ENCODE measurements at regions not wholly inside any gene's neighbourhood (a gene's known extent, or its start where the extent isn't known, plus 50 kb on each side); places are given as distances from the start of the nearest gene placed in this dataset.

- H4K20me1 ChIP-seq (ENCODE audit: low read depth, low read length): no peaks in the 10 kb centered on the region
- no peaks in the 10 kb centered on the region for H3K36me3 ChIP-seq (ENCODE audit: low read length)
- H3K4me2 ChIP-seq (ENCODE audit: low read depth, low read length, poor library complexity, severe bottlenecking): no peak overlapping the region
- H3K9me3 ChIP-seq (ENCODE audit: insufficient read depth, low read length): no peaks in the 10 kb centered on the region
- no peaks in the 10 kb centered on the region for H3K9me2 ChIP-seq (replicated peaks; ENCODE audit: insufficient read depth, low read length)
- H3K27ac ChIP-seq (ENCODE audit: low read depth, low read length): no peak overlapping the region
- no peak overlapping the region for H2AFZ ChIP-seq (ENCODE audit: low read depth, low read length, severe bottlenecking)
- H3K27me3 ChIP-seq (ENCODE audit: low read length): 0 out of 2 replicates have a peak, but pooled peaks cover 3% of the 10 kb centered on the region
- H3K9ac ChIP-seq (ENCODE audit: low read length): no peak overlapping the region
- H3K4me3 ChIP-seq (ENCODE audit: insufficient read depth, low read length, poor library complexity, severe bottlenecking): no peak overlapping the region
- TF ChIP-seq EZH2phosphoT487 (conservative IDR thresholded peaks at IDR 0.05; ENCODE audit: low read length): no peak
- TF ChIP-seq, protein P1, sequence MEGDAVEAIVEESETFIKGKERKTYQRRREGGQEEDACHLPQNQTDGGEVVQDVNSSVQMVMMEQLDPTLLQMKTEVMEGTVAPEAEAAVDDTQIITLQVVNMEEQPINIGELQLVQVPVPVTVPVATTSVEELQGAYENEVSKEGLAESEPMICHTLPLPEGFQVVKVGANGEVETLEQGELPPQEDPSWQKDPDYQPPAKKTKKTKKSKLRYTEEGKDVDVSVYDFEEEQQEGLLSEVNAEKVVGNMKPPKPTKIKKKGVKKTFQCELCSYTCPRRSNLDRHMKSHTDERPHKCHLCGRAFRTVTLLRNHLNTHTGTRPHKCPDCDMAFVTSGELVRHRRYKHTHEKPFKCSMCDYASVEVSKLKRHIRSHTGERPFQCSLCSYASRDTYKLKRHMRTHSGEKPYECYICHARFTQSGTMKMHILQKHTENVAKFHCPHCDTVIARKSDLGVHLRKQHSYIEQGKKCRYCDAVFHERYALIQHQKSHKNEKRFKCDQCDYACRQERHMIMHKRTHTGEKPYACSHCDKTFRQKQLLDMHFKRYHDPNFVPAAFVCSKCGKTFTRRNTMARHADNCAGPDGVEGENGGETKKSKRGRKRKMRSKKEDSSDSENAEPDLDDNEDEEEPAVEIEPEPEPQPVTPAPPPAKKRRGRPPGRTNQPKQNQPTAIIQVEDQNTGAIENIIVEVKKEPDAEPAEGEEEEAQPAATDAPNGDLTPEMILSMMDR (IDR thresholded peaks at IDR 0.05; ENCODE audit: insufficient read depth, low read length, poor library complexity, severe bottlenecking): no peak
- H3K79me2 ChIP-seq (ENCODE audit: insufficient read depth, low read length): no peaks in the 10 kb centered on the region
- no peaks in the 10 kb centered on the region for H3F3A ChIP-seq (ENCODE audit: insufficient read depth)
Measured at GRCh38 chr9:89766991-89767390, 162.2 kb downstream of the GADD45G start.

DNA sequence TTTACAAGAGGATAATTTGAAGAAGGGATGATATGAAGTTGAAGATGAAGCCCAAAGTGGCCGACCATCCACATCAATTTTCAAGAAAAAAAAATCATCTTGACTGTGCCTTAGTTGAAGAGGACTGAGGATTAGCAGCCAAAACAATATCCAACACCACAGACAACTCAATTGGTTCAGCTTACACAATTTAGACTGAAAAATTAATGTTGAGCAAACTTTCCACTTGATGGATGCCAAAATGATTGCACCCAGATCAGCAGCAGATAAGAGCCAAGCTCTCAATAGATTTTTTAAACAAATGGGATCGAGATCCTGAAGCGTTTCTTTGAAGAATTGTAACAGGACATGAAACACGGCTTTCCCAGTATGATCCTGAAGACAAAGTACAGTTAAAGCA is 163.2 kb downstream of the GADD45G start:
- Histone ChIP-seq H3K27ac (ENCODE audit: low read depth, low read length) (no peak overlapping the region), H3K4me2 (ENCODE audit: low read depth, low read length, poor library complexity, severe bottlenecking) (no peak overlapping the region), H3K79me2 (ENCODE audit: insufficient read depth, low read length) (no peaks in the 10 kb centered on the region), H3K27me3 (ENCODE audit: low read length) (0 out of 2 replicates have a peak, but pooled peaks cover 3% of the 10 kb centered on the region), H3F3A (ENCODE audit: insufficient read depth) (no peaks in the 10 kb centered on the region), H3K36me3 (ENCODE audit: low read length) (no peaks in the 10 kb centered on the region), H3K9ac (ENCODE audit: low read length) (no peak overlapping the region), H3K9me2 (replicated peaks; ENCODE audit: insufficient read depth, low read length) (no peaks in the 10 kb centered on the region), H4K20me1 (ENCODE audit: low read depth, low read length) (no peaks in the 10 kb centered on the region), H3K9me3 (ENCODE audit: insufficient read depth, low read length) (no peaks in the 10 kb centered on the region), H2AFZ (ENCODE audit: low read depth, low read length, severe bottlenecking) (no peak overlapping the region), H3K4me3 (ENCODE audit: insufficient read depth, low read length, poor library complexity, severe bottlenecking) (no peak overlapping the region)
- TF ChIP-seq, protein P1 (IDR thresholded peaks at IDR 0.05; ENCODE audit: insufficient read depth, low read length, poor library complexity, severe bottlenecking): no peak
- TF ChIP-seq EZH2phosphoT487 (conservative IDR thresholded peaks at IDR 0.05; ENCODE audit: low read length): no peak

DNA sequence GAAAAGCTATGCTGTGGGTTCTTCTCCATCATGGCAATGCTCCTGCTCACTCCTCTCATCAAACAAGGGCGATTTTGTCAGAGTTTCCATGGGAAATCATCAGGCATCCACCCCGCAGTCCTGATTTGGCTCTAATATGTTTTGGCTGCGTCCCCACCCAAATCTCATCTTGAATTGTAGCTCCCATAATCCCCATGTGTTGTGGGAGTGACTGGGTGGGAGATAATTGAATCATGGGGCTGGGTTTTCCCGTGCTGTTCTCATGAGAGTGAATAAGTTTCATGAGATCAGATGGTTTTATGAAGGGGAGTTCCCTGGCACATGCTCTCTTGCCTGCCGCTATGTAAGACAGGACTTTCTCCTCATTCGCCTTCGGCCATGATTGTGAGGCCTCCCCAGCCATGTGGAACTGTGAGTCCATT is 163.8 kb downstream of the GADD45G start:
- TF ChIP-seq EZH2phosphoT487 (conservative IDR thresholded peaks at IDR 0.05; ENCODE audit: low read length): no peak
- TF ChIP-seq, protein P1 (IDR thresholded peaks at IDR 0.05; ENCODE audit: insufficient read depth, low read length, poor library complexity, severe bottlenecking): no peak
- no peaks in the 10 kb centered on the region for H3F3A ChIP-seq (ENCODE audit: insufficient read depth)
- no peaks in the 10 kb centered on the region for H3K36me3 ChIP-seq (ENCODE audit: low read length)

More for the DNA sequence above, 163.8 kb downstream of the GADD45G start:
- Histone ChIP-seq H3K27me3 (ENCODE audit: low read length) (0 out of 2 replicates have a peak, but pooled peaks cover 3% of the 10 kb centered on the region), H3K27ac (ENCODE audit: low read depth, low read length) (no peak overlapping the region), H3K9me2 (replicated peaks; ENCODE audit: insufficient read depth, low read length) (no peaks in the 10 kb centered on the region), H3K79me2 (ENCODE audit: insufficient read depth, low read length) (no peaks in the 10 kb centered on the region), H3K4me3 (ENCODE audit: insufficient read depth, low read length, poor library complexity, severe bottlenecking) (no peak overlapping the region), H3K9me3 (ENCODE audit: insufficient read depth, low read length) (no peaks in the 10 kb centered on the region), H3K4me2 (ENCODE audit: low read depth, low read length, poor library complexity, severe bottlenecking) (no peak overlapping the region), H2AFZ (ENCODE audit: low read depth, low read length, severe bottlenecking) (no peak overlapping the region), H3K9ac (ENCODE audit: low read length) (no peak overlapping the region), H4K20me1 (ENCODE audit: low read depth, low read length) (no peaks in the 10 kb centered on the region)

All from SU-DHL-6 (cell line).